ENCODE measurements at regions not wholly inside any gene's neighbourhood (a gene's known extent, or its start where the extent isn't known, plus 50 kb on each side); places are given as distances from the start of the nearest gene placed in this dataset.
"Not testable (repeated sequence)": the region's sequence is repeated elsewhere in the genome, so short reads cannot be mapped to it uniquely, and the experiment has no call there.

DNA sequence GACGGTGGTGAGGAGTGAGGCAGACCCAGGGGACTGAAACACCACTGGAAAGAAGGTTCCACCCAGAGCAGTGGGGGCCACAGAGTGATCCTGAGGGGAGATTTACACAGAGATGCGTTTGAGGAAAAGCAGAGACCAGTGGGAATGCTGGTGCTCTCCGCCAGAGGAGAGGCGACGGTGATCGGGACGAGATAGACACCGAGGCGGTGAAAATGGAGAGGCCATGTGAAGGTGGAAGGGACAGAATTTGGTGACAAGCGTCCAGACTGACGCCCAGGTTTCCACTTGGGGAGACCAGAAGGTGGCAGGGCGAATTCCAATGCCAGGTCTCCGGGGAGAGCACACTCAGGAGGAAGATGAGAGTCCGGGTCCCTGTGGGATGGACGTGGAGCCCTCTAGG is 374.8 kb downstream of the CNTNAP3B start:
- not testable (repeated sequence) for DNase-seq

DNA sequence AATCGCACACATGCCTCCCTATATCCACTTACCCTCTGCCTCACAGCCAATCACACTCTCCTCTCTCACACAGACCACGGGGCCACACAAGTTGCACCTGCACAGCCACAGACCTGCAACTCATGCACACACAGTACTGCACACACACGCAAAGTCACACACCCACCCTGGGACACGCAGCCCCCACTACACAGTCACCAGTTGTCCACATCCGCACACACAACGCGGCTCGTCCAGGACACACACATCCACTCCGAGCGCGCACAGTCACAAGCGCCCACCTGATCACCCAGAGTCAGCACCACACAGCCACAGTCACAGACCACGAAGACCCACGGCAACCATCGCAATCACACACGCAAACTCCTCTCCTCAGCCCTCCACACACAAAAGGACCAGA is 387.3 kb downstream of the CNTNAP3B start:
- DNase-seq = not testable (repeated sequence)

DNA sequence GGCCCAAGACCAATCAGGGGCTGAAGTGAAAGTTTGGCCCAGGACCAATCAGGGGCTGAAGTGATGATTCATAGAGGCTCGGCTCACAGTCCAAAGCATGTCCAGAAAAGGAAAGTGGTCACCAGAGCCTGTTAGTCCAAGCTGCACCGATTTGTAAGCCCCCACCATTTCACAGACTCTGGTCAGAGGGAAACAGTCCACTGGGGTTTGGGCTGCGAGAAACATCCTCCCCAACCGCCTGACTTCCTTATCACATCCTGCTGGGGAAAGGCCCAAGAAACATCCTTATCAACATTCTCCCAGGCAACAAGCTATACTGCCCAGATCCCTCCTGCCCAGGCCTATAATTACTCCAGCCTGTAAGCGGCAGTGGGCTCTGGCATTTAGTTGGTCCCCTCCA is 388.1 kb downstream of the CNTNAP3B start:
- DNase-seq = not testable (repeated sequence)

DNA sequence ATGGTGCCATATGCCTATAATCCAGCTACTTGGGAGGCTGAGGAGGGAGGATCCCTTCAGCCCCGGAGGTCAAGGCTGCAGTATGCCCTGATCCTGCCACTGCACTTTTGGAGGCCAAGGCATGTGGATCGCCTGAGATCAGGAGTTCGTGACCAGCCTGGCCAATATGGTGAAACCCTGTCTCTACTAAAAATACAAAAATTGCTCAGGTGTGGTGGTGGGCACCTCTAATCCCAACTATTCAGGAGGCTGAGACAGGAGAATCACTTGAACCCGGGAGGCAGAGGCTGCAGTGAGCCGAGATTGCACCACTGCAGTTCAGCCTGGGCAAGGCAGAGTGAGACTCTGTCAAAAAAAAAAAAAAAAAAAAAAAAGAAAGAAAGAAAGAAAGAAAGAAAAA is 390.5 kb downstream of the CNTNAP3B start:
- not testable (repeated sequence) for DNase-seq

DNA sequence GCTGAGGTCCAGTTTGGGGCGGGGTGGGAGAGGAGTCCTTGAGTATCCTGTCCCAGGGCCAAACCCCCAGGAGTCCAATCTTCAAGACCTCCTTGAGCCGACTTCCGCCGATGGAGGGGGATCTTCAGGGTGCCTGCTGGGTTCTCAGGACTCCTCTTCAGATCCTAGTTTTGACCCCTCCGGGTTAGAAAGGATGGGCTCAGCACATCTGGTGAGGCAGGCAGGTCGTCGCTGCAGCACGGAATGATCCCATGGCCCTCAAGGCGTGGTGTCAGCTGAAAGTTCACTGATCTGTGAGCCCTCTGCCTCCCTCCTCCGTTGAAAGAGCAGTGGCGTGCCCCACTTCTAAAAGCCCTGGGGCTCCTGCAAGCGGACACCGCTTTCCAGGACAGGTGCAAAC is 430.0 kb downstream of the CNTNAP3B start:
- not testable (repeated sequence) for DNase-seq

DNA sequence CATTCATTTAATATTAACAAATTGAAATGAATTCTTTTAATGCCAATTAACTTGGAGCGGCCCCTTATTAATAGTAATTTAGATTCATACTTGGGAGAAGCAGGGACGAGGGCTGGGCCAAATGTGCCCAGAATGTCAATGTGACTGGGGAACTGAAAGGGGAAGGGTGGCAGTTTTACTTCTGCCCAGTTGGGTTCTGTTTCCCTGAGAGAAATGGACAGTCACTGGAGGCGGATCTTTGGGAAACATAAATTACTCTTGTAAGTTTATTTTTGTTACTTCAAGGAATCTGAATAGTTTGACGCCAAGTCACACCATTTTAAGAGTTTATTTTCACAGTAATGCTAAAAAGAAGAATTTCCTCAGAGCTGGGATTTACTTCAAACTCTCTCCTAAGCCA is 432.1 kb downstream of the CNTNAP3B start:
- not testable (repeated sequence) for DNase-seq

DNA sequence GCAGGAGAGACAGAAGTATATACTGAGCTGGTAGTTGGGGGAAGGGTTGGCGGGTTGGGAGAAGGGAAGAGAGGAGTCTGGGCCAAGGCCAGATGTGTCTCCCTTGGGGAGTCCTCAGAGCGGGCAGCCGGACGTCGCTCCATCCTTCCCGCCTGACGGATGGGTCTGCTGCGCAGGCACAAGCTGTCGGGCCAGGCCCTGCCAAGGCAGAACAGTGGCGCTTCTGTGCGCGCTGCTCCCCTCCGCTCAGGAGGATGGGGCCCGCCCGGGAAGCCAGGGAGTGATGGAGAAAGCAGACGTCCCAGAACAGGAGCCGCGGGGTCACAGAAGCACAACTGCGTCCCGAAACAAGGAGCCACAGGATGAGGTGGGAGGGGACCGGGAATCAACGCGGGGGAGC is 449.9 kb downstream of the CNTNAP3B start:
- DNase-seq = not testable (repeated sequence)

DNA sequence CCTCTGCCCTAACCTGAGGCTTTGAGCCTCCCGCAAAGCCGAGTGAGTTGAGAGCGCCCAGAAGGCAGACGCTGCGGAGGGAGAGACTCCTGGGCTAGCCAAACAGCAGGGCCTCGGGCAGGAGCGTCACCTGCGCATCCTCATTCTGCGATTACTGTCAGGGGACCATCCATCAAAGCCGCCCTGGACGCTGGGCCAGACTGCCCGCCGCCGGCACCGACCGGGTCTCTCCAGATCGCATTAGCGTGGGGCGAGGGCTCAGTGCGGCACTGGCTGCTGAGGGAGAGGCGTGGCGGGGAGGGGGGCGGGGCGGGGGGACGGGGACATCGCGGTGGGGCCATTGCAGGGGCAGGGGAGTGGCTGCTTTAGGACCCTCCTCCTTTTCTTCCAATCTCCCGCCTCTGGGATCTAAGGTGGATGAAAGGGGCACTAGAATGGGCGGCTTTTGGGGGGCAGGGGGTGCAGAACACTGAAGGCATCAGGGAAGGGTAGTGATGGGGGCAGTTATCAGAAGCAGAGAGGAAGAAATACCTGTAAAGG is 465.7 kb downstream of the CNTNAP3B start:
- DNase-seq = not testable (repeated sequence)

DNA sequence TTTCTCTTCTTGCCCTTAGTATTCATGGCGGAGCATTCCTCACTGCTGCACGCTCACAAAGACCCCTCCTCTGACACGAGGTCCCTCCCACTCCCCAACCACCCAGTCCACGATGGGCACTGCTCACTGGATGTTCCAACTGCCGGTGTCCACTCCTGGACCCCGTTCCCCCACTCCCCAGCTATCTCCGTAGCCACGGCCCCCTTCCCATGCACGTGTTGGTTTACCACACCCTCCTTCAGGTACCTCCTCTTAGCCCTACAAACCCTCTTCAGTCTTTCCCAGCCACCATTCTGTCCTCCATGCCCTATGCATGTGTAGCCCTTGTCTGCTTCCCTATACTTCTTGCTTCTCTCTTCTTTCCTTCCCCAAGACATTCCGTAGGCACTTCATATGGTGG is 469.6 kb upstream of the ZNG1F start:
- DNase-seq = not testable (repeated sequence)

DNA sequence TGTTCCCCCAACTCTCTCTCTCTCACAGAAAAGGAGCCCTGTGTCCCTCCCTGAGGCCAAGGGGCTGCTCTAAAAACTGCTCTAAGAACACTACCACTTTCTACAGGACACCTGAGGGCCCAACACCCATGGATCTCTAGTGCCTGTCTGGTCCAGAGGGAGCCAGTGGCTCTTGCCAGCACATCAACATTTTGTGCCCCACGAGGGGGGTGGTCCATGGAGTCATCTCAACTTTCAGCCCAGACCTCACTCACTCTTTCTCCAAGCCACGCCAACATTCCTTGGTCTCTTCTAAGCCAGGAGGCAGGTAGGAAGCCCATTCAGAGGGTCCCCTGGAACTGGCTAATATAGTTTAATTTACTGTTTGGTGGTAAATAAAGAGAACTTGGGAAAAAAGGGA is 469.0 kb upstream of the ZNG1F start:
- DNase-seq = not testable (repeated sequence)

DNA sequence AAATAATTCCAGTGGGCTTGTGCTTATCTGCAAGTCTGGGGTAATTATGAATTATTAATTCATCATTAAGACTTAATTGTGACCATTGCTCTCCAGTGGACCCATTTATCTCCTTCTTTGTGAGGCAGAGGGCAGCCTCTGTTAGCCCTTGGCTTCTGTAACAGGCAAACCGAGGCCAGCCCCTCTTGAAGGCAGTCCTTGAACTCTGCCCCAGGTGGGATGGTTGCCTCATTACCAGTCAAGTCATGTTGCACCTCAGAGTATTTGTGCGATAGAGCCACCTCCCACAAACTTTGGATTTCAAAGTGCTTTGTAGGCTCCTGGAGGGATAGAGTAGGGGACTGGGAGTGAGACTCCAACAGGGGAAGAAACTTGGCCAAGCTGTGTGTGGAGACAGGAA is 468.0 kb upstream of the ZNG1F start:
- not testable (repeated sequence) for DNase-seq

DNA sequence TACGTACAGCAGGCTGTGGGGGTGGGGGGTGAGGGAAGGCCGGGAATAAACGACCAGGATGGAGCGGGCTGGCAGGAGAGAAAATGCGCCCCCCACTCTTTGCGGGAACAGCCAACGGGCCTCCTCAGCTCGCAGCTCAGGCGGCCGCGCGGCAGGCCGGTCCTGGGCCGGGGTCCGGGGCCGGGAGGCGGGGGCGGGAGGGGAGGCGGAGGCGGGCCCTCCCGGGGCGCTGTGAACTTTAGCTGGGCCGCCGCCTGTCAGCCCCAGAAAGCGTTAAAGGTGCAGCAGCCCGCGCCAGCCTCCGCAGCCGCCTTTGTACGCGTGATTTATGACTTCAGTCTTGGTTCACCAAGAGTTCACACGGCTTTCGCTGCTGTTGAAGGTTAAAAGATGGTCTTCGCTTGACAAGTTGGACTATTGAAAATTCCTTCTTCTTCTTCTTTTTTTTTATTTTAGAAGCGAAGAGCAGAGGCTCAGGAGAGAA is 466.0 kb upstream of the ZNG1F start:
- not testable (repeated sequence) for DNase-seq

DNA sequence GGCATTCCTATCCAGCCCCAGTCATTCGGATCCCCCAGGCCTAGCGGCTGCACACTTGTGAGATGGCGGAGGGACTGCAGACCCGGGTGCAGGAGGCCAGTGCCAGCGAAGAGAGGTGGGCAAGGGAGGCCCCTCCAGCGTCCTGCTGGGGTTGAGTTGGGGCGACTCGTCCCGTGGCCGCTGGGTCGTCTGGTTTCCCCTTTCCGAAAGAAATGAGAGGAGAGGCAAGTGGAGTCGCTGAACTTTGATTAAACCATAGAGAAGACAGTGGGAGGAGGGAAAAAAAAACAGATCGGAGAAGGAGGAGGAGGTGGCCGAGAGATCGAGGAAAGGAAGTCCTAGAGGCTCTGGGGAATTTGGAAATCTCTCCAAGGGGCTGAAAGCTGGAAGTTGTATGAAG is 465.2 kb upstream of the ZNG1F start:
- not testable (repeated sequence) for DNase-seq

DNA sequence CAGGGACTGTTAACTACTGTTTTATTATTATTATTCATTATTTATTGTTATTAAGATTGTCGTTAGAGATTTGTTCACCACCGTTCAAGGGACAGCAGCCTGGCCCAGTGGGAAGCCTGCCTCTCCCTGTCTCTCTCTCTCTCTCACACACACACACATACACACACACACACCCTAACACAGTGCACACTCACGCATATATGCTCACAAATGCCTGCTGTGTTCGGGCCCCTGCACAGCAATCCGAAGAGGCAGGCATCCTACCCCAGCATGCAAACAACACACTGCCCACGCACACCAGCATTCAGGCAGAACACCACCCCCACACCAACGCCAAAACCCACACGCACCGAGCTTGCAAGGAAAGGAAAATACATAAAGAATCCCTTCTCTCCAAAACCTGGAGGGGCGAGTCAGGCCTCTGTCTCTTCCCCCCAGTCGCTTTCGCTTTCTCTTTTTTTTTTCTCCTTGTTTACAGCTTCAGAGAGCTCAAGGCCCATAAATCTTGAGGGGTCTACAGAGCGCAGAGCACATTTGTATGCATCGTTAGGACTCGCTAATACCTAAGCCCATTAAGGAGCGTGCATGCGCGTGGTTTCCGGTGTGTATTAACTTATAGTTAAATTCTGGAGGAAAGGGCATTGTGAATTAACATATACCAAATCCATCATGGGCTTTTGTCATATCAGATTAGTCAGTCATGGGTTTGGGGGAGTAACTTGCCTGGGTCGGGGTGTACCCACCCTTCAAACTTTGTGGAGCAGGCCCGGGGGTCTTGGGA is 464.6 kb upstream of the ZNG1F start:
- not testable (repeated sequence) for DNase-seq

DNA sequence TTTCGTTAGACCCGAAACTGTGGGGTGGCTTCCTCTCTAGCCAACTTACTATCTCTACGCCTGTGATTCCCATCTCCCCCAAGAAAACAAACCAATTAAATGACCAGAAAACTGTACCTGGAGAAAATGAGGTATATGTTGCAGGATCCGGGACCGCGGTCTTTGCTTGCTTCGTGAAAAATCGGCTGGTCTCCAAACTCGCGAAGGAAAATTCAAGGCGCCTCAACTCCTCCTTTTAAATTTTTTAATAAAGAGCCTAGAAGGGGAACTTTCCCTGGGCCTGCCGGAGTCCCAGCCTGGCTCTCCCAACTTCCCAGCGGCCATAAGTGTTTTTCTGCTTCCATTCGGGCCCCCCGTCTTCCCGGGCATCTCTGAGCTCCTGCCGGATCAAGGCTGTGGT is 463.7 kb upstream of the ZNG1F start:
- not testable (repeated sequence) for DNase-seq

DNA sequence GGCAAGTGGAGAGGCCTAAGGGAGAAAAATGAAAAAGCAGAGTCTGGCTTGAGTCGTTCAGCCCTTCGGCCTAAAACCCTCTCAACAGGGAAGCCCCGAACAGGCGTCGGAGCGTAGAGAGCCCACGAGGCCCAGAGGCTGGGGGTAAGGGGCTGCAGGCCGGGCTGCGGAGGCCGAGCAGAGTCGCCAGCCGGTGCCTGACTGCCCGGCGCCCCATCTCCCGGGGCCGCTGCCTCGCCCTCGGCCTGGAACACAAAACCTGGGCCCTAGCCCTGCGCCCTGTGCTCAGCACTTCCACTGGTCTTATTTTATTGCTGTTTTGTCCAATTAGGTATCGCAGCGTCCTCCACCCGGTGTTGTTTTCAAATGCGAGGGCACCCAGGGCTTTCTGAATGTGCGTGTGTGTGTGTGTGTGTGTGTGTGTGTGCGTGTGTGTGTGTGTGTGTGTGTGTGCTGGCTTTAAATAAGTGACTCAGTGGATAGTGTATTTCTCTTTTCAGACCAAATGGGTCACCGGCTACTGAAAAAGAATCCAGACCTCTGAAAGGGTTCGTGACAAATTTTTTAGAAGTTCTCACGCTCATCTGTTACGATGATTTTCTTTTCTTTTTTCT is 463.1 kb upstream of the ZNG1F start:
- not testable (repeated sequence) for DNase-seq

DNA sequence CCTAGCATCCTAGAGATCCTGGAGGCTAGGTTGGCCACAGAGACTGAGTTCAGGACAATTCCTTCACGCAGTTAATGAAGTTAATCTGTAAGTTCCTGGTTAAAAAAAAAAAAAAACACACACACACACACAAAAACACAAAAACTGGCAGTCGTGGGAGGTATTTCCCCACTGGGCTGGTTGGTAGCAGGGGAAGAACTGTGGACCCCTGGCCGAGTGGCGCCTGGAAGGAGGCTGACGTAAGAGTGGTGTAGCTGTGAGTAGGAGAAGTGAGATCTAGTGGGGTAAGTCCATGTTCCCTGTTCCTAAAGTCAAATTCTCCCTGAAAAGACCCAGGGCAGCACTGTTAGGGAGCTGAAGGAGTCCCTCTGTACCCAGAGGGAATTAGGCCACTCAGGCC is 461.0 kb upstream of the ZNG1F start:
- not testable (repeated sequence) for DNase-seq

DNA sequence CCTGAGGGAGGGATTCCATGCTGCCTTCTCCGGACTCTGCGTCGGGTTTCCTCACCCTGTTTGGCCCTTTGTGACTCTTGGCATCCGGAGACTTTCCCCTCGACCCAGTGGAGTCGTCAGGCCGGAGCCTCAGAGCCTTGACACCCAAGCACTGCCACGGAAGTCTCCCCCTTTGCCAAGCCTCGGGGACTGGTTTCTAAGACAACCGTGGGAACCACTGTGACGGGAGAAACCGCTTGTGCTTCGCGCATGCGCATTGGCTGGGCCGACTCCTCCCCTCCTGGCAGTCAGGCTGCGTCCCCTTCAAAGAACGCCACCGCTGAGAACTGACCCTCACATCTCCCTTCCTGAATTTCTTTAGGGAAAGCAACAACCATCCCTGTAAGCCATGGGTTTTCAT is 459.4 kb upstream of the ZNG1F start:
- DNase-seq = not testable (repeated sequence)

DNA sequence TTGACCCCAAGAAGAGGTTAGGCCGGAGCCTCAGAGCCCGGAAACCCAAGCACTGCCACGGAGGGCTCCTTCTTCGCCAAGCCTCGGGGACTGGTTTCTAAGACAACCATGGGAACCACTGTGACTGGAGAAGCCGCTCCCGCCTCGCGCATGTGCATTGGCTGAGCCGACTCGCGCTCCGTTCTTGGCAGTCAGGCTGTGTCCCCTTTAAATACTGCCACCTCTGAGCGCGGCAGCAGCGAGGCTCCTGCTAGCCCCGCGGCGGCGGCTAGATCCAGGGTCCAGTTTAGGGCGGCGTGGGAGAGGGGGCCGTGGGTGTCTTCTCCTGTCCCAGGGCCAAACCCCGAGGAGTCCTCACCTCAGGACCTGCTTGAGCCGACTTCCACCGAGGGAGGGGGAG is 457.1 kb upstream of the ZNG1F start:
- DNase-seq = not testable (repeated sequence)

DNA sequence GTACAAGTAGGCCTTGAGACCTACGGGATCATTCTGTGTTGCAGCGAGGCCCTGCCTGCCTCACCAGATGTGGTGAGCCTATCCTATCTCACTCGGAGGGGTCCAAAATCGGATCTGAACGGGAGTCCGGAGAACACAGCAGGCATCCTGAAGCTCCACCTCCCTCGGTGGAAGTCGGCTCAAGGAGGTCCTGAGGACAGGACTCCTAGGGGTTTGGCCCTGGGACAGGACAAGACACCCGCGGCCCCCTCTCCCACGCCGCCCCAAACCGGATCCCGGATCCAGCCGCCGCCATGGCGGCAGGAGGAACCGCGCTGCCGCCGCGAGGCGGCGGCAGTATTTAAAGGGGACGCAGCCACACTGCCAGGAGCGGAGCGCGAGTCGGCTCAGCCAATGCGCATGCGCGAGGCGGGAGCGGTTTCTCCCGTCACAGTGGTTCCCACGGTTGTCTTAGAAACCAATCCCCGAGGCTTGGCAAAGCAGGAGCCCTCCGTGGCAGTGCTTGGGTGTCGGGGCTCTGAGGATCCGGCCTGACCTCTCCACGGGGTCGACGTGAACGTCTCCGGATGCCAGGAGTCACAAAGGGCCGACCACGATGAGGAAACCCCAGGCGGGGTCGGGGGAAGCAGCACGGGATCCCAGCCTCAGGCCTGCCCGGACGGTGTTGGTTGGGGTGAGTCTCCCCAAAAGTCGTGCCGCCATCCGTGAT is 454.6 kb upstream of the ZNG1F start:
- DNase-seq = peak; percentile 63 to 83

DNA sequence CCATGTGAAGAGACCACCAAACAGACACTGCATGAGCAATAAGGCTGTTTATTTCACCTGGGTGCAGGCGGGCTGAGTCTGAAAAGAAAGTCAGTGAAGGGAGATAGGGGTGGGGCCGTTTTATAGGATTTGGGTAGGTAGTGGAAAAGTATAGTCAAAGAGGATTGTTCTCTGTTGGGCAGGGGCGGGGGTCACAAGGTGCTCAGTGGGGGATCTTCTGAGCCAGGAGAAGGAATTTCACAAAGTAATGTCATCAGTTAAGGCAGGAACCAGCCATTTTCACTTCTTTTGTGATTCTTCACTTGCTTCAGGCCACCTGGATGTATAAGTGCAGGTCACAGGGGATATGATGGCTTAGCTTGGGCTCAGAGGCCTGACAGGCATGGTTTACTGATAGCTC is 444.6 kb upstream of the ZNG1F start:
- not testable (repeated sequence) for DNase-seq

DNA sequence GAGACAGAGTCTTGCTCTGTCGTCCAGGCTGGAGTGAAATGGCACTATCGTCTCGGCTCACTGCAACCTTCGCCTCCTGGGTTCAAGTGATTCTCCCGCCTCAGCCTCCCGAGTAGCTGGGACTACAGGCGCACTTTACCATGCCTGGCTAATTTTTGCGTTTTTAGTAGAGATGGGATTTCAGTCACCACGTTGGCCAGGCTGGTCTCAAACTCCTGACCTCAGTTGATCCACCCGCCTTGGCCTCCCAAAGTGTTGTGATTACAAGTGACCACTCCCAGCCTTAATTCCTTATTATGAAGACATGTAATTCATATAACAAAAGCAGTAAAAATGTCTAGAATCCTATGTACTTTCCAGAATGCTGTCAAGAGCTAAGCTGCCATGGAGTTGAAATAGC is 434.5 kb upstream of the ZNG1F start:
- not testable (repeated sequence) for DNase-seq

DNA sequence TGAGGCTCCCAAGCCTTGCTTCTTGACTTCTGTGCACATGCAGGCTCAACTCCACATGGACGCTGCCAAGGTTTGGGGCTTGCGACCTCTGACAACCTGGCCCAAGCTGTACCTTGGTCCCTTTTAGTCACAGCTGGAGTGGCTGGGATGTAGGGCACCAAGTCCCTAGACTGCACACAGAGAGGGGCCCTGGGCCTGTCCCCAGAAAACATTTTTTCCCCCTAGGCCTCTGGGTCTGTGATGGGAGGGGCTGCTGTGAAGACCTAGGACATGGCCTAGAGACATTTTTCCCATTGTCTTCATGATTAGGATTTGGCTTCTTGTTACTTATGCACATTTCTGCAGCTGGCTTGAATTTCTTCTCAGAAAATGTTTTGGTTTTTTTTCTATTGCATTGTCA is 430.1 kb upstream of the ZNG1F start:
- DNase-seq = not testable (repeated sequence)
